LNCAP (cell line): ENCODE measurements at regions not wholly inside any gene's neighbourhood (a gene's known extent, or its start where the extent isn't known, plus 50 kb on each side); places are given as distances from the start of the nearest gene placed in this dataset.

Experiments
- TF ChIP-seq, protein P1 (sequence below): fragments of 450-650 bp; IDR thresholded peaks from 2 replicates; pipeline ENCODE4 v1.5.1; 2017; ENCODE audit warnings: mild to moderate bottlenecking

DNA sequence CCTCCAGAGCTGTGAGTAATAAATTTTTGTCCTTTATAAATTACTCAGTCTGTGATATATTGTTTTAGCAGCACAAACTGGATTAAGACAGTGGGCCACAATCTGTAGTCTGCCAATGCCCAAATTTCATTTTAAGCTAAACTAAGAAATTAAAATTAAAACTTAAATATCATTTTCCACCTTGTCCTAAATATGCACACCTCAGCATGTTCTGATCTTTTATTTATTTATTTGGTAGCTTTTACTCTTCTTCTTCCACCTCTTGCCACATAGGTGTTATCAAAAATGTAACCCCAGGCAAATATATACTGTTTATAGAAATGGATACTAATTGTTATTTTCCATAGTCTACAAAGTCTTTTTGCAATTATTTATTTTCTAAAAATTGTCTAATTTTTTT, 1102.2 kb upstream of the COX7C start:
- TF ChIP-seq, protein P1, sequence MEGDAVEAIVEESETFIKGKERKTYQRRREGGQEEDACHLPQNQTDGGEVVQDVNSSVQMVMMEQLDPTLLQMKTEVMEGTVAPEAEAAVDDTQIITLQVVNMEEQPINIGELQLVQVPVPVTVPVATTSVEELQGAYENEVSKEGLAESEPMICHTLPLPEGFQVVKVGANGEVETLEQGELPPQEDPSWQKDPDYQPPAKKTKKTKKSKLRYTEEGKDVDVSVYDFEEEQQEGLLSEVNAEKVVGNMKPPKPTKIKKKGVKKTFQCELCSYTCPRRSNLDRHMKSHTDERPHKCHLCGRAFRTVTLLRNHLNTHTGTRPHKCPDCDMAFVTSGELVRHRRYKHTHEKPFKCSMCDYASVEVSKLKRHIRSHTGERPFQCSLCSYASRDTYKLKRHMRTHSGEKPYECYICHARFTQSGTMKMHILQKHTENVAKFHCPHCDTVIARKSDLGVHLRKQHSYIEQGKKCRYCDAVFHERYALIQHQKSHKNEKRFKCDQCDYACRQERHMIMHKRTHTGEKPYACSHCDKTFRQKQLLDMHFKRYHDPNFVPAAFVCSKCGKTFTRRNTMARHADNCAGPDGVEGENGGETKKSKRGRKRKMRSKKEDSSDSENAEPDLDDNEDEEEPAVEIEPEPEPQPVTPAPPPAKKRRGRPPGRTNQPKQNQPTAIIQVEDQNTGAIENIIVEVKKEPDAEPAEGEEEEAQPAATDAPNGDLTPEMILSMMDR, result no peak

DNA sequence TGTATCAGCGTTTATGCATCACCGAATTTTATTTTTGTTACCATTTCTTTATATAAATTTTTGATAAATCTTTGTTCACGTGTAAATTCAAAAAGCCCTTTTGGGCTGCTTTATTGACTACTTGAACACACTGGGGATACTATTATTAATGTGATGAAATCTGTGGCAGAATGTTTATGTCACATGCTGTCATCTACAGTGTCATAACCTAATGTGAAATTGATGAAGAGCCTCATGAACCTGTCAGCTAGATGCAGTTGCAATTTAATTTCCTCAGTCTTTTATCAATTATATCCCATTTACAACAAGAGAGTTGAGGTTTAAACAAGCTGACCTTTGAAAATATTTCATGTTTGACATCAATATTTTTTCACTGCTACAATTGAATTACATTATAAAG, 1100.4 kb upstream of the COX7C start:
- TF ChIP-seq, protein P1, result no peak

DNA sequence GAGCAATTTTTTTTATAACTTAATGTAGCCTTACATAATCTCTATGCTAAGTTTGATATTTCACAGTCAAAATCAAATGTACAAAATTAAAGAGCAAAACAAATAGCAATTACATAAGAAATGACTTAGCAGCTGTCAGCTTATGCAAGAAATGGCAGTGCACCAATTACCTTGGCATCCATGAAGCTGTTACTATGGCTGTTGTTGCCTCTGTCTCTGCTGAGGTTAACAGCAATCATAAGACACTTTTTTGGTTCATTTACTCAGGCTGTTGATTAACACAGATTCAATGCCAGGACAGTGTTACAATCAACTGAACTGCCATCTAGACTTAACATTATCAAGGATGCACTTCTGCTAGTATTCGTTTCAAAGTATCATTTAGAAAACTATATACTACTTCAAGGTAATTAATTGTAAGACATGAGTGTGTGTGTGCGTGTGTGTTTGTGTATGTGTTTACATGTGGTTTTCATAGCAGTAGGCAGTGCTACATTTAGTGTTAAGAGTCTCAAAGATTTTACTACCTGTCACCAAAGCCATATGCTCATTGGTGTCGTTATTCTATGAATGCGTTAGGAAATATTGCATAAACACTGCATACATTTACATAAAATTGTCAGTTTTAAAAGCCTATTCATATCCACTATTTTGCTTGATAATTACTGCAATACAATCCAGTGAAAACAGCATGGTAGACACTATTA, 1084.2 kb upstream of the COX7C start:
- TF ChIP-seq, protein P1, result no peak

DNA sequence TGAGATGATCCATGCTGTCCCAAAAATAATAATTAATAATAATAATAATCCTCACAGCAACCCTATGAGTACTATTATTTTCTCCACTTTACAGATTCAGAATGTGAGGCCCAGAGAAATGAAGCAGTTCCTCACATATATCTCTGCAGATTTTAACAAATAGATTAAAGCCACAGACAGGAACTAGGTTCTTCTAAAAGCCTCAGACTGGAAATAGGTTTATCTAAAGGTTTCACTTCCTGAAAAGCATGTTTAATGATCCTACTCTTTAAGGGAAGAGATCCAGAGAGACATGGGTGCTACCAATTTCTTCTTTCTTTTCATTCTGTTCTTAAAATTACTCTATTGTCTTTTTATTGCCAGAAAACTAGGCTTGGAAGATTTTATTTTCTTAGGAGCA, 1079.4 kb upstream of the COX7C start:
- TF ChIP-seq, protein P1, result no peak

DNA sequence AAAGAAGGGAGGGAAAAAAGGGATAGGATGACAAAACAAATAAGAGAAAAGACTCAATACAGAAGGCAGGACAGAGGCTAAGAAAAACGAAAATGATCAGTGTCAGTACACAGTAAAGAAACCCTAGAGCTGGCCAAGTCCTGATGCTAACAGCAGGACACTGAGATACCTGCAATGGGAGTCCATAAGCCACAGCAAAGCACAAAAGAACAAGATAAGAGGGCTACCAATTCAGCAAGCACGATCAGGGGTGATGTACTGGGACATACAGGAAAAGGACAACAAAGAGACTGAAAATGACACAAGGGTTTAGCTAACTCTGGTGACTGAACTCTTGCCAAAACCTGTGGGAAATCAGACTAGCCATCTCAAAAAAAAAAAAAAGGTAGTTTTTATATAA, 1072.6 kb upstream of the COX7C start:
- TF ChIP-seq, protein P1, result no peak

DNA sequence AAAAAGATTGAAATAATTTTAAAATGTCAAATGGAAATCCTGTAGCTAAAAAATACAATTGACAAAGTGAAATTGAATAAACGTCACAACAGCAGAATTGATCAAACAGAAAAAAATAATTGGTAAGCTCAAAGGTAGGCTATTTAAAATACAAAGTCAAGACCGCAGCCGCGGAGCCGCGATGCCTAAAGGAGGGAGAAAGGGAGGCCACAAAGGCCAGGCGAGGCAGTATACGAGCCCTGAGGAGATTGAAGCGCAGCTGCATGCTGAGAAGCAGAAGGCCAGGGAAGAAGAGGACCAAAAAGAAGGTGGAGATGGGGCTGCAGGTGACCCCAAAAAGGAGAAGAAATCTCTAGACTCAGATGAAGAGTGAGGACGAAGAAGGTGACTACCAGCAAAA, 1068.5 kb upstream of the COX7C start:
- TF ChIP-seq, protein P1, result no peak

DNA sequence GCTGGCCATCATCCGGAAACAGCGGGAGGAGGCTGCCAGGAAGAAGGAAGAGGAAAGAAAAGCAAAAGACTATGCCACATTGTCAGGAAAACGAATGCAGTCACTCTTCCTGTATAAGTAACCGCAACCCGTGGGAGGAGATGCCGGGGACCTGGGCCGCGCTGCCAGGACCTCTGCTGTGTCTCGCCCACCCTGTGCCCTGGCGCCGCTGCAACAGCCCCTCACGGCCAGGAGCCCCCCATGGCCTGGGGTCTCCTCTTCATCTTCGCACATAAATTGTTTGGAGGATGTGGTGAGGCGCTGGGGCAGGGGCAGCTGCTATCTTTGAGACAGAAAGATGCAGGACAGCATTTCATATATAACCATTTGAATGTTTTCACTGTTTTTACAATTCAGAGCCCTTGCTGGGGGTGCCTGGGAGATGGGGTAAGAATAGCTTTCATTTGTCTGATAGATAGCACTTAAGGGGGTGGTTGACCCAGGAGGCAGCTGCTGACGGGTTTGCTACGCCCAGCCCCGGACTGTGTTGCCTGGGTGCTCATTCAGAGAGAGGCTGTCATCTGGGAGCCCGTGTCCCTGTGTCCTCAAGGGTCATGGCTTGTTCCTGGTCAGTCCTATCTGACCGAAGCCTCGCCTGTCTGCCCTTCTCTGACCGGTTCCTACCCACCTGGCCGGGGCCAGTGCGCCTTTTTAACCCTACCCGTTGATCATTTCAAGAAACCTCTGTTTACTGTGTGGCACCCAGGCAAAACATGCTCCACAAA, 1067.7 kb upstream of the COX7C start:
- TF ChIP-seq, protein P1, result no peak
